ENCODE measurements at regions not wholly inside any gene's neighbourhood (a gene's known extent, or its start where the extent isn't known, plus 50 kb on each side); places are given as distances from the start of the nearest gene placed in this dataset.

DNA sequence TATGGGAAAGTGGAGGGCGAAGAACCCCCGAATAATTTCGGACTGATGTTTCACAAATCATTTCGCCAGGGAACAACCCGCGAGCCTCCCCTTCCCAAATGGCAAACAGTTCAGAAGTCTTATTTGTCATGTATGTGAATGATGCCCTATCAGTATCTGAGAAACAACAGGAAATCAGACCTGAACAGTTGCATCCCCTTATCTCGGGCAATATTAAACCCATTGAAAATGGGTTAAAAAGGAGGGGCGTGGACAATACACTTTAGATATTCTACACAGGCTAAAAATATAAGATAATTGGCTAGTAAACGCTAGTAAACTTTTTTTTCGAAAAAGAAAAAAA lies 1003.3 kb upstream of the NR2F2 start (continued):
- TF ChIP-seq, protein P1, sequence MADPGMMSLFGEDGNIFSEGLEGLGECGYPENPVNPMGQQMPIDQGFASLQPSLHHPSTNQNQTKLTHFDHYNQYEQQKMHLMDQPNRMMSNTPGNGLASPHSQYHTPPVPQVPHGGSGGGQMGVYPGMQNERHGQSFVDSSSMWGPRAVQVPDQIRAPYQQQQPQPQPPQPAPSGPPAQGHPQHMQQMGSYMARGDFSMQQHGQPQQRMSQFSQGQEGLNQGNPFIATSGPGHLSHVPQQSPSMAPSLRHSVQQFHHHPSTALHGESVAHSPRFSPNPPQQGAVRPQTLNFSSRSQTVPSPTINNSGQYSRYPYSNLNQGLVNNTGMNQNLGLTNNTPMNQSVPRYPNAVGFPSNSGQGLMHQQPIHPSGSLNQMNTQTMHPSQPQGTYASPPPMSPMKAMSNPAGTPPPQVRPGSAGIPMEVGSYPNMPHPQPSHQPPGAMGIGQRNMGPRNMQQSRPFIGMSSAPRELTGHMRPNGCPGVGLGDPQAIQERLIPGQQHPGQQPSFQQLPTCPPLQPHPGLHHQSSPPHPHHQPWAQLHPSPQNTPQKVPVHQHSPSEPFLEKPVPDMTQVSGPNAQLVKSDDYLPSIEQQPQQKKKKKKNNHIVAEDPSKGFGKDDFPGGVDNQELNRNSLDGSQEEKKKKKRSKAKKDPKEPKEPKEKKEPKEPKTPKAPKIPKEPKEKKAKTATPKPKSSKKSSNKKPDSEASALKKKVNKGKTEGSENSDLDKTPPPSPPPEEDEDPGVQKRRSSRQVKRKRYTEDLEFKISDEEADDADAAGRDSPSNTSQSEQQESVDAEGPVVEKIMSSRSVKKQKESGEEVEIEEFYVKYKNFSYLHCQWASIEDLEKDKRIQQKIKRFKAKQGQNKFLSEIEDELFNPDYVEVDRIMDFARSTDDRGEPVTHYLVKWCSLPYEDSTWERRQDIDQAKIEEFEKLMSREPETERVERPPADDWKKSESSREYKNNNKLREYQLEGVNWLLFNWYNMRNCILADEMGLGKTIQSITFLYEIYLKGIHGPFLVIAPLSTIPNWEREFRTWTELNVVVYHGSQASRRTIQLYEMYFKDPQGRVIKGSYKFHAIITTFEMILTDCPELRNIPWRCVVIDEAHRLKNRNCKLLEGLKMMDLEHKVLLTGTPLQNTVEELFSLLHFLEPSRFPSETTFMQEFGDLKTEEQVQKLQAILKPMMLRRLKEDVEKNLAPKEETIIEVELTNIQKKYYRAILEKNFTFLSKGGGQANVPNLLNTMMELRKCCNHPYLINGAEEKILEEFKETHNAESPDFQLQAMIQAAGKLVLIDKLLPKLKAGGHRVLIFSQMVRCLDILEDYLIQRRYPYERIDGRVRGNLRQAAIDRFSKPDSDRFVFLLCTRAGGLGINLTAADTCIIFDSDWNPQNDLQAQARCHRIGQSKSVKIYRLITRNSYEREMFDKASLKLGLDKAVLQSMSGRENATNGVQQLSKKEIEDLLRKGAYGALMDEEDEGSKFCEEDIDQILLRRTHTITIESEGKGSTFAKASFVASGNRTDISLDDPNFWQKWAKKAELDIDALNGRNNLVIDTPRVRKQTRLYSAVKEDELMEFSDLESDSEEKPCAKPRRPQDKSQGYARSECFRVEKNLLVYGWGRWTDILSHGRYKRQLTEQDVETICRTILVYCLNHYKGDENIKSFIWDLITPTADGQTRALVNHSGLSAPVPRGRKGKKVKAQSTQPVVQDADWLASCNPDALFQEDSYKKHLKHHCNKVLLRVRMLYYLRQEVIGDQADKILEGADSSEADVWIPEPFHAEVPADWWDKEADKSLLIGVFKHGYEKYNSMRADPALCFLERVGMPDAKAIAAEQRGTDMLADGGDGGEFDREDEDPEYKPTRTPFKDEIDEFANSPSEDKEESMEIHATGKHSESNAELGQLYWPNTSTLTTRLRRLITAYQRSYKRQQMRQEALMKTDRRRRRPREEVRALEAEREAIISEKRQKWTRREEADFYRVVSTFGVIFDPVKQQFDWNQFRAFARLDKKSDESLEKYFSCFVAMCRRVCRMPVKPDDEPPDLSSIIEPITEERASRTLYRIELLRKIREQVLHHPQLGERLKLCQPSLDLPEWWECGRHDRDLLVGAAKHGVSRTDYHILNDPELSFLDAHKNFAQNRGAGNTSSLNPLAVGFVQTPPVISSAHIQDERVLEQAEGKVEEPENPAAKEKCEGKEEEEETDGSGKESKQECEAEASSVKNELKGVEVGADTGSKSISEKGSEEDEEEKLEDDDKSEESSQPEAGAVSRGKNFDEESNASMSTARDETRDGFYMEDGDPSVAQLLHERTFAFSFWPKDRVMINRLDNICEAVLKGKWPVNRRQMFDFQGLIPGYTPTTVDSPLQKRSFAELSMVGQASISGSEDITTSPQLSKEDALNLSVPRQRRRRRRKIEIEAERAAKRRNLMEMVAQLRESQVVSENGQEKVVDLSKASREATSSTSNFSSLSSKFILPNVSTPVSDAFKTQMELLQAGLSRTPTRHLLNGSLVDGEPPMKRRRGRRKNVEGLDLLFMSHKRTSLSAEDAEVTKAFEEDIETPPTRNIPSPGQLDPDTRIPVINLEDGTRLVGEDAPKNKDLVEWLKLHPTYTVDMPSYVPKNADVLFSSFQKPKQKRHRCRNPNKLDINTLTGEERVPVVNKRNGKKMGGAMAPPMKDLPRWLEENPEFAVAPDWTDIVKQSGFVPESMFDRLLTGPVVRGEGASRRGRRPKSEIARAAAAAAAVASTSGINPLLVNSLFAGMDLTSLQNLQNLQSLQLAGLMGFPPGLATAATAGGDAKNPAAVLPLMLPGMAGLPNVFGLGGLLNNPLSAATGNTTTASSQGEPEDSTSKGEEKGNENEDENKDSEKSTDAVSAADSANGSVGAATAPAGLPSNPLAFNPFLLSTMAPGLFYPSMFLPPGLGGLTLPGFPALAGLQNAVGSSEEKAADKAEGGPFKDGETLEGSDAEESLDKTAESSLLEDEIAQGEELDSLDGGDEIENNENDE (IDR thresholded peaks at IDR 0.05; ENCODE audit: insufficient replicate concordance, low read length), result no peak

Data from H1 (cell line).